Activated T-cell treated with anti-CD3 and anti-CD28 coated beads, Interleukin-2, amount 50 U/mL, for 72 hours (primary cell): ENCODE measurements at regions not wholly inside any gene's neighbourhood (a gene's known extent, or its start where the extent isn't known, plus 50 kb on each side); places are given as distances from the start of the nearest gene placed in this dataset.
"Not testable (repeated sequence)": the region's sequence is repeated elsewhere in the genome, so short reads cannot be mapped to it uniquely, and the experiment has no call there.

Source experiments
- ATAC-seq, 2 donors: fragments of 150-1000 bp; cut with Tn5 transposase; replicated peaks in 1 of 2; 2 replicates each; pipeline ENCODE4 v1.10.0; 2021; ENCODE audit warnings: moderate library complexity in 2 of 2, mild to moderate bottlenecking in 1 of 2
- DNase-seq, 2 donors: peaks; one replicate each; pipeline ENCODE4 v3.0.0; 2021 to 2022; ENCODE audit warnings: mixed read lengths in 1 of 2
- H3K27ac Mint-ChIP-seq: one replicate; pipeline ENCODE4 v1.8.0; 2022; ENCODE audit warnings: mild to moderate bottlenecking, moderate library complexity, mixed read lengths
- H3K27me3 Mint-ChIP-seq: one replicate; pipeline ENCODE4 v1.8.0; 2022; ENCODE audit warnings: low read depth, mixed read lengths
- H3K36me3 Mint-ChIP-seq, 2 donors: one replicate each; pipeline ENCODE4 v1.8.0; 2022; ENCODE audit warnings: mixed read lengths in 2 of 2, mild to moderate bottlenecking in 1 of 2; ENCODE audit not compliant: insufficient read depth in 2 of 2
- H3K4me1 Mint-ChIP-seq: one replicate; pipeline ENCODE4 v1.8.0; 2022; ENCODE audit warnings: low read depth, mixed read lengths
- H3K4me3 Mint-ChIP-seq, 2 donors: one replicate each; pipeline ENCODE4 v1.8.0; 2022; ENCODE audit warnings: mild to moderate bottlenecking in 2 of 2, mixed read lengths in 2 of 2, moderate library complexity in 2 of 2
- H3K9me3 Mint-ChIP-seq, 2 donors: one replicate each; pipeline ENCODE4 v1.8.0; 2022; ENCODE audit warnings: mixed read lengths in 2 of 2

GRCh38 chrX:39262641-39263040, 461.4 kb downstream of the MID1IP1 start:
- H3K4me1 Mint-ChIP-seq, result peaks cover 56% of the 10 kb centered on the region
- H3K4me3 Mint-ChIP-seq, result peak overlapping the region in 1 of 2 donors; percentile 5
- DNase-seq, result no peak
- H3K27ac Mint-ChIP-seq, result peak overlapping the region; percentile 59
- peaks cover 2 to 5% of the 10 kb centered on the region in 2 donors for H3K36me3 Mint-ChIP-seq
- H3K27me3 Mint-ChIP-seq, result no peaks in the 10 kb centered on the region
- H3K9me3 Mint-ChIP-seq, result peaks cover 2 to 5% of the 10 kb centered on the region in 2 donors
- ATAC-seq, result peak in 1 of 2 donors; percentile 21

GRCh38 chrX:39264023-39264422, 462.8 kb downstream of the MID1IP1 start:
- Mint-ChIP-seq H3K4me1 (peaks cover 69% of the 10 kb centered on the region), H3K4me3 (no peak overlapping the region), H3K36me3 (peaks cover 5 to 7% of the 10 kb centered on the region in 2 donors), H3K27ac (peak overlapping the region; percentile 88), H3K9me3 (peaks cover 4 to 8% of the 10 kb centered on the region in 2 donors), H3K27me3 (no peaks in the 10 kb centered on the region)
- peak in 1 of 2 donors; percentile 5 for DNase-seq
- peak; percentile 40 to 60 for ATAC-seq

GRCh38 chrX:39267176-39267575, 465.9 kb downstream of the MID1IP1 start:
- DNase-seq (no peak), ATAC-seq (no peak)
- Mint-ChIP-seq H3K27ac (peak overlapping the region; percentile 55), H3K27me3 (no peaks in the 10 kb centered on the region), H3K9me3 (peaks cover 8 to 14% of the 10 kb centered on the region in 2 donors), H3K4me3 (no peak overlapping the region), H3K4me1 (peaks cover 53% of the 10 kb centered on the region), H3K36me3 (peaks cover 7 to 12% of the 10 kb centered on the region in 2 donors)

GRCh38 chrX:39268207-39268606, 466.9 kb downstream of the MID1IP1 start:
- peaks cover 7 to 15% of the 10 kb centered on the region in 2 donors for H3K36me3 Mint-ChIP-seq

GRCh38 chrX:39275500-39276068, 474.3 kb downstream of the MID1IP1 start:
- H3K4me3 Mint-ChIP-seq, result no peak overlapping the region
- no peak for ATAC-seq
- H3K9me3 Mint-ChIP-seq, result peaks cover 0 to 15% of the 10 kb centered on the region in 2 donors
- no peak overlapping the region for H3K27ac Mint-ChIP-seq
- H3K36me3 Mint-ChIP-seq, result peaks cover 10 to 13% of the 10 kb centered on the region in 2 donors
- H3K27me3 Mint-ChIP-seq, result no peaks in the 10 kb centered on the region
- no peak for DNase-seq
- H3K4me1 Mint-ChIP-seq, result no peaks in the 10 kb centered on the region

More at GRCh38 chrX:39268207-39268606, 466.9 kb downstream of the MID1IP1 start:
- ATAC-seq, result peak; percentile 51 to 65
- Mint-ChIP-seq H3K4me3 (peak overlapping the region; percentile 42 to 87), H3K27me3 (no peaks in the 10 kb centered on the region), H3K9me3 (peaks cover 8 to 14% of the 10 kb centered on the region in 2 donors), H3K4me1 (peaks cover 49% of the 10 kb centered on the region), H3K27ac (peak overlapping the region; percentile 96)
- no peak for DNase-seq

- ATAC-seq, DNase-seq, H3K27ac Mint-ChIP-seq, H3K4me3 Mint-ChIP-seq, H3K4me1 Mint-ChIP-seq, H3K27me3 Mint-ChIP-seq: not testable (repeated sequence)
- peaks cover 0 to 19% of the 10 kb centered on the region in 2 donors for H3K9me3 Mint-ChIP-seq
- peaks cover 11 to 14% of the 10 kb centered on the region in 2 donors for H3K36me3 Mint-ChIP-seq
Measured at GRCh38 chrX:39277685-39278390, 476.6 kb downstream of the MID1IP1 start.

- H3K36me3 Mint-ChIP-seq, result peaks cover 15 to 28% of the 10 kb centered on the region in 2 donors
Measured at GRCh38 chrX:39283239-39283638, 482.0 kb downstream of the MID1IP1 start.

GRCh38 chrX:39288592-39288991, 487.3 kb downstream of the MID1IP1 start:
- ATAC-seq (no peak), DNase-seq (no peak)
- Mint-ChIP-seq H3K27me3 (peaks cover 5% of the 10 kb centered on the region), H3K36me3 (peaks cover 9 to 23% of the 10 kb centered on the region in 2 donors), H3K9me3 (peaks cover 7 to 8% of the 10 kb centered on the region in 2 donors), H3K27ac (no peak overlapping the region), H3K4me1 (peaks cover 31% of the 10 kb centered on the region), H3K4me3 (no peak overlapping the region)

More at GRCh38 chrX:39283239-39283638, 482.0 kb downstream of the MID1IP1 start:
- Mint-ChIP-seq H3K9me3 (peaks cover 10 to 21% of the 10 kb centered on the region in 2 donors), H3K27ac (no peak overlapping the region), H3K4me3 (no peak overlapping the region), H3K27me3 (no peaks in the 10 kb centered on the region), H3K4me1 (no peaks in the 10 kb centered on the region)
- DNase-seq (no peak), ATAC-seq (no peak)

- Mint-ChIP-seq H3K4me1 (peaks cover 34% of the 10 kb centered on the region), H3K36me3 (peaks cover 9 to 18% of the 10 kb centered on the region in 2 donors), H3K9me3 (peaks cover 8% of the 10 kb centered on the region in 2 donors), H3K27me3 (peaks cover 9% of the 10 kb centered on the region), H3K4me3 (no peak overlapping the region), H3K27ac (no peak overlapping the region)
- ATAC-seq (peak in 1 of 2 donors; percentile 43), DNase-seq (no peak)
Measured at GRCh38 chrX:39289827-39290226, 488.6 kb downstream of the MID1IP1 start.

GRCh38 chrX:39293203-39293602, 491.9 kb downstream of the MID1IP1 start:
- peak; percentile 36 to 60 for ATAC-seq
- Mint-ChIP-seq H3K27ac (no peak overlapping the region), H3K36me3 (peaks cover 15 to 26% of the 10 kb centered on the region in 2 donors), H3K9me3 (peaks cover 7 to 8% of the 10 kb centered on the region in 2 donors), H3K4me1 (peaks cover 43% of the 10 kb centered on the region), H3K4me3 (peak overlapping the region in 1 of 2 donors; percentile 19), H3K27me3 (peaks cover 9% of the 10 kb centered on the region)
- DNase-seq, result no peak

GRCh38 chrX:39296472-39296871, 495.2 kb downstream of the MID1IP1 start:
- ATAC-seq (no peak), DNase-seq (no peak)
- Mint-ChIP-seq H3K4me1 (peaks cover 49% of the 10 kb centered on the region), H3K9me3 (peaks cover 8 to 9% of the 10 kb centered on the region in 2 donors), H3K36me3 (peaks cover 24 to 28% of the 10 kb centered on the region in 2 donors), H3K27me3 (peaks cover 11% of the 10 kb centered on the region), H3K27ac (no peak overlapping the region), H3K4me3 (no peak overlapping the region)

- H3K4me3 Mint-ChIP-seq, result no peak overlapping the region
- H3K4me1 Mint-ChIP-seq, result peaks cover 38% of the 10 kb centered on the region
- no peak for DNase-seq
- peak; percentile 25 to 46 for ATAC-seq
- H3K27ac Mint-ChIP-seq, result no peak overlapping the region
- H3K27me3 Mint-ChIP-seq, result peaks cover 11% of the 10 kb centered on the region
- H3K36me3 Mint-ChIP-seq, result peaks cover 24 to 32% of the 10 kb centered on the region in 2 donors
- peaks cover 7 to 8% of the 10 kb centered on the region in 2 donors for H3K9me3 Mint-ChIP-seq
Measured at GRCh38 chrX:39298821-39299220, 497.6 kb downstream of the MID1IP1 start.

- Mint-ChIP-seq H3K36me3 (peaks cover 24 to 36% of the 10 kb centered on the region in 2 donors), H3K9me3 (peaks cover 3 to 7% of the 10 kb centered on the region in 2 donors), H3K27ac (no peak overlapping the region), H3K4me1 (peaks cover 37% of the 10 kb centered on the region), H3K27me3 (peaks cover 7% of the 10 kb centered on the region), H3K4me3 (no peak overlapping the region)
- no peak for DNase-seq
- no peak for ATAC-seq
Measured at GRCh38 chrX:39299615-39300014, 498.4 kb downstream of the MID1IP1 start.
